Panc1 (cell line): ENCODE measurements at regions not wholly inside any gene's neighbourhood (a gene's known extent, or its start where the extent isn't known, plus 50 kb on each side); places are given as distances from the start of the nearest gene placed in this dataset.

Experiments
- POLR2AphosphoS5 ChIP-seq: IDR thresholded peaks from 2 replicates; pipeline ENCODE4 v1.6.1; 2012; ENCODE audit warnings: mild to moderate bottlenecking, low read depth, low read length, moderate library complexity
- SIN3A ChIP-seq: IDR thresholded peaks from 2 replicates; pipeline ENCODE4 v1.6.1; 2012; ENCODE audit warnings: low read depth, mild to moderate bottlenecking, low read length, moderate library complexity, borderline replicate concordance; ENCODE audit not compliant: insufficient read depth
- TCF7L2 ChIP-seq: IDR thresholded peaks from 2 replicates; pipeline ENCODE4 v1.6.1; 2011; ENCODE audit warnings: mild to moderate bottlenecking, low read depth, low read length, inconsistent platforms
- TF ChIP-seq, protein P1 (sequence below): fragments of 450-650 bp; IDR thresholded peaks from 2 replicates; pipeline ENCODE4 v1.5.1; 2017; ENCODE audit warnings: mild to moderate bottlenecking
- TF ChIP-seq, protein P2 (sequence below), 2 experiments: IDR thresholded peaks; 2 replicates each; pipeline ENCODE4 v1.6.1; 2011 to 2012; ENCODE audit warnings: low read depth in 2 of 2, control low read depth in 1 of 2, low read length in 1 of 2, mild to moderate bottlenecking in 1 of 2, moderate library complexity in 1 of 2; ENCODE audit not compliant: insufficient read depth in 1 of 2

DNA sequence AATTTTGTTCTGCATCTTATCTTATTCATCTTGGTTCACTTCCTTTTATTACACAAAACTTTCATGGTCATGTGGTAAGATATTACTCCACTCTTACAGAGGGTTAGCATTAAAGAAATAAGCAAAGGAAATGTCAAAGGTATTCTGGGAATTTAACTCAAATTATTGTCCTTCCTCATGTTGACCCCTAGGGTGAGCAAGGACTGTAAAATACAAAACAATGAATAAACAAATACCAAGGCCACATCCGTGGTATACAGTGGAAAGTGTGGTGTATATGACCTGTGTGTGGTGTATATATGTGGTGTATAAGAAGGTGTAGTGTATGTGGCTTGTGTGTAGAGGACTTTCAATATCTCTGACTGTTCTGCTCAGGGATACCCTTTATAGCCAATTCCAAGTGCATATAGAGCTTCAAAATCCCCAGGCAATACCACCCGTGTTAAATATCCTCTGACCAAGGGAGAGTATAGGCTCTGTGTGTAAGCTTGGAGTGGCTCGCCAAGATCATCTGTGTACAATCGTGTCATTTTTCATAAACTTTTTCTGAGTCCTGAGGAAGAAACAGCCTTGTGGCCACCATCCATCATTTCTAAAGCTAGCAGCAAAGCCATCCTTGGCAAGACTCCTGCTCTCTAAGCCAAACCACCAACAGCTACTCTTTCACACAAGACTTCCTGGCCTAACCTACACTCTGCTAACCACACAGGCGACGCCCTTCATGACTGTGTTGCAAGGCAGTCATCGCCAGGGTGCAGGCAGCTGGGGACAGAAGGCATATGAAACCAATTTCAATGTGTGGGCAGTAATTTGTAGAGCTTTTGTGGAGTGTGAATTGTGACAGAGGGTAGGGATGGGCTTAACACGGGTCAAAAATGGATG is 548.0 kb downstream of the ETS1 start:
- TF ChIP-seq, protein P1, sequence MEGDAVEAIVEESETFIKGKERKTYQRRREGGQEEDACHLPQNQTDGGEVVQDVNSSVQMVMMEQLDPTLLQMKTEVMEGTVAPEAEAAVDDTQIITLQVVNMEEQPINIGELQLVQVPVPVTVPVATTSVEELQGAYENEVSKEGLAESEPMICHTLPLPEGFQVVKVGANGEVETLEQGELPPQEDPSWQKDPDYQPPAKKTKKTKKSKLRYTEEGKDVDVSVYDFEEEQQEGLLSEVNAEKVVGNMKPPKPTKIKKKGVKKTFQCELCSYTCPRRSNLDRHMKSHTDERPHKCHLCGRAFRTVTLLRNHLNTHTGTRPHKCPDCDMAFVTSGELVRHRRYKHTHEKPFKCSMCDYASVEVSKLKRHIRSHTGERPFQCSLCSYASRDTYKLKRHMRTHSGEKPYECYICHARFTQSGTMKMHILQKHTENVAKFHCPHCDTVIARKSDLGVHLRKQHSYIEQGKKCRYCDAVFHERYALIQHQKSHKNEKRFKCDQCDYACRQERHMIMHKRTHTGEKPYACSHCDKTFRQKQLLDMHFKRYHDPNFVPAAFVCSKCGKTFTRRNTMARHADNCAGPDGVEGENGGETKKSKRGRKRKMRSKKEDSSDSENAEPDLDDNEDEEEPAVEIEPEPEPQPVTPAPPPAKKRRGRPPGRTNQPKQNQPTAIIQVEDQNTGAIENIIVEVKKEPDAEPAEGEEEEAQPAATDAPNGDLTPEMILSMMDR = no peak; the same call in 1 of the 2 replicates
- TF ChIP-seq POLR2AphosphoS5 (no peak), SIN3A (no peak), TCF7L2 (no peak)
- TF ChIP-seq, protein P2, sequence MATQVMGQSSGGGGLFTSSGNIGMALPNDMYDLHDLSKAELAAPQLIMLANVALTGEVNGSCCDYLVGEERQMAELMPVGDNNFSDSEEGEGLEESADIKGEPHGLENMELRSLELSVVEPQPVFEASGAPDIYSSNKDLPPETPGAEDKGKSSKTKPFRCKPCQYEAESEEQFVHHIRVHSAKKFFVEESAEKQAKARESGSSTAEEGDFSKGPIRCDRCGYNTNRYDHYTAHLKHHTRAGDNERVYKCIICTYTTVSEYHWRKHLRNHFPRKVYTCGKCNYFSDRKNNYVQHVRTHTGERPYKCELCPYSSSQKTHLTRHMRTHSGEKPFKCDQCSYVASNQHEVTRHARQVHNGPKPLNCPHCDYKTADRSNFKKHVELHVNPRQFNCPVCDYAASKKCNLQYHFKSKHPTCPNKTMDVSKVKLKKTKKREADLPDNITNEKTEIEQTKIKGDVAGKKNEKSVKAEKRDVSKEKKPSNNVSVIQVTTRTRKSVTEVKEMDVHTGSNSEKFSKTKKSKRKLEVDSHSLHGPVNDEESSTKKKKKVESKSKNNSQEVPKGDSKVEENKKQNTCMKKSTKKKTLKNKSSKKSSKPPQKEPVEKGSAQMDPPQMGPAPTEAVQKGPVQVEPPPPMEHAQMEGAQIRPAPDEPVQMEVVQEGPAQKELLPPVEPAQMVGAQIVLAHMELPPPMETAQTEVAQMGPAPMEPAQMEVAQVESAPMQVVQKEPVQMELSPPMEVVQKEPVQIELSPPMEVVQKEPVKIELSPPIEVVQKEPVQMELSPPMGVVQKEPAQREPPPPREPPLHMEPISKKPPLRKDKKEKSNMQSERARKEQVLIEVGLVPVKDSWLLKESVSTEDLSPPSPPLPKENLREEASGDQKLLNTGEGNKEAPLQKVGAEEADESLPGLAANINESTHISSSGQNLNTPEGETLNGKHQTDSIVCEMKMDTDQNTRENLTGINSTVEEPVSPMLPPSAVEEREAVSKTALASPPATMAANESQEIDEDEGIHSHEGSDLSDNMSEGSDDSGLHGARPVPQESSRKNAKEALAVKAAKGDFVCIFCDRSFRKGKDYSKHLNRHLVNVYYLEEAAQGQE (IDR thresholded peaks at IDR 0.05; ENCODE audit: insufficient read depth in 1 of 2, low read depth in 2 of 2, low read length in 1 of 2) = no peak
